Astrocyte (in vitro differentiated cells and primary cell): ENCODE measurements at regions not wholly inside any gene's neighbourhood (a gene's known extent, or its start where the extent isn't known, plus 50 kb on each side); places are given as distances from the start of the nearest gene placed in this dataset.

Source experiments
- CTCF ChIP-seq: IDR thresholded peaks from 2 replicates; pipeline ENCODE4 v1.5.1; 2011; ENCODE audit warnings: low read depth, mild to moderate bottlenecking, inconsistent platforms, low read length, moderate library complexity; ENCODE audit not compliant: insufficient read depth
- EZH2 ChIP-seq: IDR thresholded peaks from 2 replicates; pipeline ENCODE4 v1.6.1; 2012; ENCODE audit warnings: mild to moderate bottlenecking, low read length, inconsistent platforms; ENCODE audit not compliant: insufficient read depth

- TF ChIP-seq CTCF (no peak), EZH2 (no peak)
Measured at GRCh38 chr22:34068001-34068400, 147.7 kb upstream of the LARGE1 start.
